Adrenal gland (tissue), 9 donors: ENCODE measurements at regions not wholly inside any gene's neighbourhood (a gene's known extent, or its start where the extent isn't known, plus 50 kb on each side); places are given as distances from the start of the nearest gene placed in this dataset.

ENCODE experiments used
- DNase-seq, 7 donors: peaks; one replicate each; pipeline ENCODE4 v3.0.0-alpha.2; 2019 to 2020
- H3K27ac ChIP-seq, 5 donors: fragments of 200-600 bp; sonication (generic) in 4 of 5; 1 replicate in 3 of 5; 2 replicates in 2 of 5; pipeline versions ENCODE4 v1.5.1 to v1.8.0; 2016 to 2020; ENCODE audit warnings: mild to moderate bottlenecking in 1 of 5
- H3K27me3 ChIP-seq: fragments of 200-600 bp; 2 replicates; pipeline ENCODE4 v1.8.0; 2021
- H3K36me3 ChIP-seq, 2 donors: fragments of 200-600 bp; replicated peaks in 1 of 2; 1 replicate in 1 of 2; 2 replicates in 1 of 2; pipeline versions ENCODE4 v1.5.1 to v1.8.0; 2018 to 2022
- H3K4me1 ChIP-seq, 2 donors: fragments of 200-600 bp; replicated peaks in 1 of 2; 1 replicate in 1 of 2; 2 replicates in 1 of 2; pipeline versions ENCODE4 v1.5.1 to v1.8.0; 2018 to 2021
- H3K4me3 ChIP-seq, 4 donors: fragments of 200-600 bp; sonication (generic) in 3 of 4; one replicate each; pipeline ENCODE4 v1.5.1; 2016 to 2018
- H3K9me3 ChIP-seq, 3 donors: fragments of 200-600 bp; sonication (generic) in 1 of 3; replicated peaks in 1 of 3; 1 replicate in 2 of 3; 2 replicates in 1 of 3; pipeline versions ENCODE4 v1.5.1 to v1.8.0; 2016 to 2021
- POLR2A ChIP-seq, 2 donors: fragments of 450-650 bp; IDR thresholded peaks; one replicate each; pipeline ENCODE4 v1.6.1; 2017; ENCODE audit warnings: antibody characterized with exemption in 2 of 2, mild to moderate bottlenecking in 2 of 2, moderate library complexity in 1 of 2
- WGBS, 4 donors: extraction: QIAGEN DNeasy Blood & Tissue Kit in 2 of 4; methylation state at CpG; one replicate each; pipeline versions ENCODE4 v1.1.5 to v1.1.7; 2013 to 2017; 5-methylcytosine and 5-hydroxymethylcytosine counted together
- intact Hi-C, 2 donors: fragments of 100-400 bp; cut with DNase I; formaldehyde crosslinking; loops; one replicate each; pipeline versions ENCODE4 v1.14.1 to v1.15.0; 2022 to 2023
- TF ChIP-seq, protein P1 (sequence below), 6 experiments: fragments of 450-650 bp in 4 of 6; fragments of 200-600 bp in 2 of 6; sonication (generic) in 1 of 6; IDR thresholded peaks; 1 replicate in 5 of 6; 2 replicates in 1 of 6; pipeline versions ENCODE4 v1.5.1 to v1.8.0; 2016 to 2021; ENCODE audit warnings: antibody characterized with exemption in 6 of 6, mild to moderate bottlenecking in 2 of 6, moderate library complexity in 1 of 6
- donor health status: healthy with polysubstance abuse.
- donor health status: Bipolar disorder and iron deficiency.
- donor health status: DM: yes; HTN: yes; CAD: no.
- donor health status: DM: no; HTN: no; CAD: no.
- donor health status: DM: no; HTN: no; CAD: no.

DNA sequence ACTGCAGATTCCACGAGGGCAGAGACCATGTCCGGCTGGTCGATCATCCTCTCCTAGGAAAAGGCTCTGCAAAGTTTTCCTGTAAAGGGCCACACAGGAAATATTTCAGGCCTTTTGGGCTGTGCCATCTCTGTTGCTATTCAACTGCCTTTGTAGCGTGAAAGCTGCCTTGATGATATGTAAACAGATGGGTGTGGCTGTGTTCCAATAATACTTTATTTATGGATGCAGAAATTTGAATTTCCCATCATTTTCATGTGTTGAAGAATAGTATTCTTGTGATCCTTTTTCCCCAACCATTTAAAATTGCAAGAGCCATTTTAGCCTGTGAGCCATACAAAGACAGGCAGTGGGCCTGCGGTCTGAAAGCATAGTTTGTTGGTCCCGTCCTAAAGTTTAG lies 950.7 kb upstream of the RBFOX1 start:
- intact Hi-C loops: no loop called here
- no peak overlapping the region for H3K27ac ChIP-seq
- TF ChIP-seq, protein P1, sequence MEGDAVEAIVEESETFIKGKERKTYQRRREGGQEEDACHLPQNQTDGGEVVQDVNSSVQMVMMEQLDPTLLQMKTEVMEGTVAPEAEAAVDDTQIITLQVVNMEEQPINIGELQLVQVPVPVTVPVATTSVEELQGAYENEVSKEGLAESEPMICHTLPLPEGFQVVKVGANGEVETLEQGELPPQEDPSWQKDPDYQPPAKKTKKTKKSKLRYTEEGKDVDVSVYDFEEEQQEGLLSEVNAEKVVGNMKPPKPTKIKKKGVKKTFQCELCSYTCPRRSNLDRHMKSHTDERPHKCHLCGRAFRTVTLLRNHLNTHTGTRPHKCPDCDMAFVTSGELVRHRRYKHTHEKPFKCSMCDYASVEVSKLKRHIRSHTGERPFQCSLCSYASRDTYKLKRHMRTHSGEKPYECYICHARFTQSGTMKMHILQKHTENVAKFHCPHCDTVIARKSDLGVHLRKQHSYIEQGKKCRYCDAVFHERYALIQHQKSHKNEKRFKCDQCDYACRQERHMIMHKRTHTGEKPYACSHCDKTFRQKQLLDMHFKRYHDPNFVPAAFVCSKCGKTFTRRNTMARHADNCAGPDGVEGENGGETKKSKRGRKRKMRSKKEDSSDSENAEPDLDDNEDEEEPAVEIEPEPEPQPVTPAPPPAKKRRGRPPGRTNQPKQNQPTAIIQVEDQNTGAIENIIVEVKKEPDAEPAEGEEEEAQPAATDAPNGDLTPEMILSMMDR (IDR thresholded peaks at IDR 0.05): no peak
- H3K36me3 ChIP-seq: no peaks in the 10 kb centered on the region
- WGBS, 4 donors: 71 to 81% (median 81%) methylated on average over 6 of the region's 6 CpGs
- DNase-seq: no peak
- H3K27me3 ChIP-seq: no peaks in the 10 kb centered on the region
- H3K4me1 ChIP-seq: no peaks in the 10 kb centered on the region
- H3K4me3 ChIP-seq: no peak overlapping the region
- H3K9me3 ChIP-seq: no peaks in the 10 kb centered on the region

DNA sequence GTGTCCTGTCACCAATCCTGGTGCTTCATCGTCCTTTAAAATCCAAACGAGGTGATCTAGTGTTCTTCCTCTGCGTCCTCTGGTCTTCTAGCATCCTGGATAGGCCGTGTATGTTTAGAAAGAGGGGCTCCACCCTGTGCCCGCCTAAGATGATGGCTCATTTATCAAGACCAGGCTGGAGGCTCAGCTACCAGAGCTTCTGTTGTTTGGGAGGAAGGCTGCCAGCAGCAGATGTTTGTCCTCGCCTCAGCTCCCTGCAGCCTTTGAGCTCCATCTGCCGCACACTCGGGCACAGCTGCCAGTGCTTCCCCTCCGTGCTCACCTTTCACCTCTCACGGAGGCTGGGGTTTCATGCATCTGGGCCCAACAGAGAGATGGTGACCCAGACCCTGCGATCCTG lies 954.7 kb upstream of the RBFOX1 start:
- WGBS, 4 donors: 72 to 86% (median 82%) methylated on average over 10 to 11 of the region's 11 CpGs
- Histone ChIP-seq H3K4me3 (no peak overlapping the region), H3K27me3 (no peaks in the 10 kb centered on the region), H3K36me3 (no peaks in the 10 kb centered on the region), H3K4me1 (no peaks in the 10 kb centered on the region), H3K27ac (no peak overlapping the region), H3K9me3 (no peaks in the 10 kb centered on the region)
- intact Hi-C loops: no loop called here
- TF ChIP-seq POLR2A (IDR thresholded peaks at IDR 0.05): no peak
- TF ChIP-seq, protein P1 (IDR thresholded peaks at IDR 0.05): no peak
- no peak for DNase-seq

DNA sequence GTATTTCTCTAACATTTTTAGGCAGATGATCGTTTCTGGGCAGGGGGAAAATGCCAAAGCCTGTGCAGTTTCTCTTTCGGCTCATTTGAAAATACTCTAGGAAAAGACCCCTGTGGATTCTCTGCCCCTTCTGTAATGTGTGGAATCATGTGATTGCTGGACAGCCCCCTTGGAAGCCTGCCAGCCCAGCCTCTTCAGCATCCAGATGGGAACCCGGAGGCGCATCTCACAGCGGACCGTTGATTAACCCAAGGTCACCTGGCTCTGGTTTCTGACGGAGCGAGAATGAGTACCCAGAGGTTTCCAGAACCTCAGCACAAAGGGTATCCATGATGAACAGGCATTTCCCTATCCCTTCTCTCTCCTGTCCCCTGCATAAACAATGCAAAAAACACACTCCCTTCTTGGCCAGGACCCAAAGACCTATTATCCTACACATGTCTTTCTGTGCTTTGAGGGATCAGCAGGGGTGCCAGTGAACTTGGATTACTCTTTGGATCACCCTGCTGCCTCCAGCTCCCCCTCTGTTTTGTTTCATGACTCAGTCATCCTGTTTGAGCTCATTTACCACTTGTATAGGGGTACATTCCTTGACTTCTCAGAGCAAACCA lies 957.1 kb upstream of the RBFOX1 start:
- no peaks in the 10 kb centered on the region for H3K9me3 ChIP-seq
- no peak for TF ChIP-seq POLR2A (IDR thresholded peaks at IDR 0.05)
- TF ChIP-seq, protein P1 (IDR thresholded peaks at IDR 0.05): no peak
- intact Hi-C loops: no loop called here
- peak in 1 of 7 donors; percentile 54 for DNase-seq
- H3K27ac ChIP-seq: no peak overlapping the region
- H3K4me1 ChIP-seq: no peaks in the 10 kb centered on the region
- H3K36me3 ChIP-seq: no peaks in the 10 kb centered on the region
- no peak overlapping the region for H3K4me3 ChIP-seq
- no peaks in the 10 kb centered on the region for H3K27me3 ChIP-seq
- 12 to 41% (median 19%) methylated on average over 4 to 8 of the region's 8 CpGs for WGBS, 4 donors

DNA sequence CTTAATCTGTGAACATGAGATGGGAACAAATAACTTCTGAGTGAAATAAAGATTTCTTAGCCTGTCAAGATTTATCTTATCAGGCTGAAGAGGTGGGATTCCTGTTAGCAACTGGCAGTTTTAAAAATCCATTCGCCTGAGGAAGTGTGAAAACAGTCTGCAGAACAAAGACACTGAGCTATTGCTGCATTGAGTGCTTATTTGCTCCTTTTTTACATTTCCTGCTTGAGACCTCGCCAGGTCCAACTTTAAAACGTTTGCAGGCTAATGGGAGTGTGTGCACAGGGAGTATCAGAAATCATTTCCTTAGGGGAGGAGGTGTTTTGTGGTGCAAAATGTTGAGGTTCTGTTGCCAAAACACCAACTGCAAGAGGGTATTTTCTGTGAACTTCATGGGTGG lies 957.8 kb upstream of the RBFOX1 start:
- Histone ChIP-seq H3K4me1 (no peaks in the 10 kb centered on the region), H3K4me3 (no peak overlapping the region), H3K9me3 (no peaks in the 10 kb centered on the region), H3K36me3 (no peaks in the 10 kb centered on the region), H3K27me3 (no peaks in the 10 kb centered on the region), H3K27ac (no peak overlapping the region)
- intact Hi-C loops: no loop called here
- TF ChIP-seq, protein P1 (IDR thresholded peaks at IDR 0.05): no peak
- TF ChIP-seq POLR2A (IDR thresholded peaks at IDR 0.05): no peak
- 16 to 31% (median 27%) methylated on average over 3 of the region's 3 CpGs for WGBS, 4 donors
- DNase-seq: no peak
